Stimulated activated CD8-positive, alpha-beta memory T cell treated with anti-CD3 and anti-CD28 coated beads, Interleukin-15, amount 100 ng/mL, for 24 hours (primary cell): ENCODE measurements at regions not wholly inside any gene's neighbourhood (a gene's known extent, or its start where the extent isn't known, plus 50 kb on each side); places are given as distances from the start of the nearest gene placed in this dataset.

Experiments
- DNase-seq: peaks from one replicate; pipeline ENCODE4 v3.0.0-alpha.2; 2020; ENCODE audit warnings: low read depth

GRCh38 chr16:85544668-85545067 lies 68.5 kb upstream of the GSE1 start:
- DNase-seq: no peak

- DNase-seq: no peak
These were observed 67.8 kb upstream of the GSE1 start for GRCh38 chr16:85545227-85545818.

- DNase-seq: no peak
These were observed 66.3 kb upstream of the GSE1 start for GRCh38 chr16:85546585-85547447.

GRCh38 chr16:85548375-85548774 lies 64.7 kb upstream of the GSE1 start:
- DNase-seq: no peak

GRCh38 chr16:85549766-85550421 lies 63.2 kb upstream of the GSE1 start:
- no peak for DNase-seq

GRCh38 chr16:85550422-85550864 lies 62.7 kb upstream of the GSE1 start:
- DNase-seq: no peak

GRCh38 chr16:85550953-85551924 lies 61.9 kb upstream of the GSE1 start:
- no peak for DNase-seq

- no peak for DNase-seq
These were observed 60.1 kb upstream of the GSE1 start for GRCh38 chr16:85552980-85553435.

- DNase-seq: no peak
These were observed 59.5 kb upstream of the GSE1 start for GRCh38 chr16:85553436-85554113.

GRCh38 chr16:85554114-85554888 lies 58.8 kb upstream of the GSE1 start:
- no peak for DNase-seq

GRCh38 chr16:85554889-85555718 lies 58.0 kb upstream of the GSE1 start:
- no peak for DNase-seq

- DNase-seq: no peak
These were observed 57.2 kb upstream of the GSE1 start for GRCh38 chr16:85555719-85556455.

- DNase-seq: no peak
These were observed 56.6 kb upstream of the GSE1 start for GRCh38 chr16:85556456-85557082.

GRCh38 chr16:85557083-85557970 lies 55.8 kb upstream of the GSE1 start:
- DNase-seq: no peak

GRCh38 chr16:85557971-85558657 lies 55.0 kb upstream of the GSE1 start:
- DNase-seq: no peak

- no peak for DNase-seq
These were observed 52.2 kb upstream of the GSE1 start for GRCh38 chr16:85560932-85561247.
